IPS DF 6.9 (cell line): ENCODE measurements at regions not wholly inside any gene's neighbourhood (a gene's known extent, or its start where the extent isn't known, plus 50 kb on each side); places are given as distances from the start of the nearest gene placed in this dataset.

Experiments used
- DNase-seq: peaks from one replicate; pipeline ENCODE4 v3.0.0-alpha.2; 2013; ENCODE audit warnings: low read depth, low spot score
- H3K27ac ChIP-seq: one replicate; pipeline ENCODE4 v1.5.1; 2013; ENCODE audit warnings: low read length, control low read depth
- H3K27me3 ChIP-seq: 2 replicates; pipeline ENCODE4 v1.6.1; 2013; ENCODE audit warnings: mild to moderate bottlenecking, low read length; ENCODE audit not compliant: control insufficient read depth, insufficient read depth
- H3K36me3 ChIP-seq: 2 replicates; pipeline ENCODE4 v1.6.1; 2013; ENCODE audit warnings: low read length; ENCODE audit not compliant: control insufficient read depth, insufficient read depth
- H3K4me1 ChIP-seq: 2 replicates; pipeline ENCODE4 v1.6.1; 2013; ENCODE audit warnings: low read length; ENCODE audit not compliant: control insufficient read depth, insufficient read depth
- H3K4me3 ChIP-seq: 2 replicates; pipeline ENCODE4 v1.5.1; 2013; ENCODE audit warnings: mild to moderate bottlenecking, low read length
- H3K9me3 ChIP-seq: 2 replicates; pipeline ENCODE4 v1.6.1; 2013; ENCODE audit warnings: low read length, inconsistent platforms; ENCODE audit not compliant: control insufficient read depth, insufficient read depth
- WGBS: extraction: QIAGEN DNeasy Blood & Tissue Kit; methylation state at CpG from one replicate; pipeline ENCODE4 v1.1.7; 2013; ENCODE audit warnings: mixed read lengths, missing lambda C conversion rate; ENCODE audit not compliant: insufficient read length, insufficient coverage; 5-methylcytosine and 5-hydroxymethylcytosine counted together

DNA sequence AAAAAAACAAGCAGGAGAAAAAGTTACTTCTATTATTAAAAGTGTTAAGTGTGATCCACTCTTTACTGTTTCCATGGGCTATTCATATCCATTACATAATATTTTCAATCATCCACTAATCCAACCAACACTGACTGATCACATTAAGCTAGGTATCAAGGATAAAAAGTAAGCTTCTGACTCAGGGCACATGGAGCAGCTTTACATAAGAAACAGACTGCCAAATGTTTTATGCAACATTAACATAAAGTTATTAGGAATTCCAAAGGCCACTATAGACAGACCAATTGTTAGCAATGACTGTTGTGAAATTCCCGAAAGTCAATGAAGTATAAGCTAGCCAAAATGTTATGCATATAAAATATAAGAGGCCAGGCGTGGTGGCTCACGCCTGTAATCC, 277.6 kb downstream of the ZEB2 start:
- no peaks in the 10 kb centered on the region for H3K27me3 ChIP-seq
- H3K36me3 ChIP-seq = no peaks in the 10 kb centered on the region
- H3K4me1 ChIP-seq = no peaks in the 10 kb centered on the region; the same call in 1 of the 2 replicates
- H3K4me3 ChIP-seq = no peak overlapping the region
- H3K27ac ChIP-seq = no peak overlapping the region
- H3K9me3 ChIP-seq = no peaks in the 10 kb centered on the region
- WGBS = no CpG with 5 or more reads among the region's 3 CpGs
- no peak for DNase-seq

DNA sequence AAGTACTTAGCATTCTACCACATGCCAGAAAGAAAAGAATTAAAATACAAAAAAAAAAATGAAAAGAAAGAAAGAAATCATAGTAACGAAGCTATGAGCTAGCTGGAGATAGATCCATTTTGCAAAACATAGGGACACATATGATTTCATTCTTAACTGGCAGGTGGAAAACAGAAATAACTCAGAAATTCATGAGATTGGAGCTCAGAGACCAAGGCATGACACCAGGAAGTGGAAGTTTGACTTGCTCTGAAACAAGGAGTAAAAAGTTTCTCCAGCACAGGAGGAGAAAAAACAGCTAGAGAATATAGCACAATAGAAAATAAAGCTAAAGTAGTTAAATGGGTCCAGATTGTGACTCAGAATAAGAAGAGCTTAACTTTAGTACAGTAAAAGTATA, 278.1 kb downstream of the ZEB2 start:
- WGBS = no CpG with 5 or more reads among the region's 1 CpG
- H3K27me3 ChIP-seq = no peaks in the 10 kb centered on the region
- H3K27ac ChIP-seq = no peak overlapping the region
- no peaks in the 10 kb centered on the region for H3K36me3 ChIP-seq
- DNase-seq = no peak
- H3K4me3 ChIP-seq = no peak overlapping the region
- H3K9me3 ChIP-seq = no peaks in the 10 kb centered on the region
- no peaks in the 10 kb centered on the region; the same call in 1 of the 2 replicates for H3K4me1 ChIP-seq

DNA sequence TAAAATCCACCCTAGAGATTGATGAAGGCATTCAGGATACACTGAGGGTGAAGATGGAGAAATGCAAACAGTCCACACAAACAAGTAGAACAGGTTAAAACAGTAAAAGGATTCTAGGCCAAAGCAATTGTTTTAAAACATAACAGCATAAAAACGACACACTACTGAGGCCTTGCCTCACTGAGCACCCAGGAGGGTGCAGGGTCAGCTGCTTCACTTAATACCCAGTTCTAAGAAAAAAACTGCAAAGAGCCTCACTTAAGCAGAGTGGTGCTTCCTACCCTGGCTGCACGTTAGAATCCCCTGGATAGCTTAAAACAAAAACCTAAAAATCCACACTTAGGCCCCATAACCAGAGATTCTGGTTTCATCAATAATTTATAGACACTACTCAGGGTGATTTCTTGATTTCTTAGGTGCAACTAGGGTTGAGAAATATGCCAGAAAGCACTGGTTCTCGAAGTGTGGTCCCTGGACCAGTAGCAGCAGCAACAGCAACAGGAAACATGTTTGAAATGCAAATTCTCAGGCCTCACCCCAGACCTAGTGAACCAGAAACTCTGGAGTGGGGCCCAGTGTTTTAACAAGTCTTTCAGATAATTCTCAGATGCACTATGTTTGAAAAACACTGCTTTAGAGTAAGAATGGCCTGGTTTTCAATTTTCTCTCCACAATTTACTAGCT, 279.1 kb downstream of the ZEB2 start:
- Histone ChIP-seq H3K36me3 (no peaks in the 10 kb centered on the region), H3K4me3 (no peak overlapping the region), H3K27me3 (no peaks in the 10 kb centered on the region), H3K4me1 (no peaks in the 10 kb centered on the region; the same call in 1 of the 2 replicates), H3K9me3 (no peaks in the 10 kb centered on the region), H3K27ac (no peak overlapping the region)
- no peak for DNase-seq
- WGBS = no CpG with 5 or more reads among the region's 3 CpGs

DNA sequence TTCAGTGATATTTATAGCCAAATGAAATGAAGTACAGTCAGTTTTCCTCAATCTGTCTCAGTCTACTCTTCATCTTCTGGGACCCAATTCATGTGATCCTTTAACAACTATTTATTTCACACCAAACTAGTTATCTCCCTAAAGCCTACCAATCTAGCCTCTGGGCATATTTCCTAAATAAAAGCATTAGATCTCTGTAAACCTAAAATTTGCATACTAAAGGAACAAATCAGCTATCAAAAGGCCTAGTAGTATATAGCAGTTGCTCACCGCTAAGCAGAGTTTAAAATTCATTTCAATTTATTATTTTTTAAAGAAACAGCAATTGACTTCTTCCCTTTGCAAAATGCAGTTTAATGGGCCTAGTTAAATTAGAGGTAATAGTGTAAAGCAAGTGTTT, 280.2 kb downstream of the ZEB2 start:
- no peak overlapping the region for H3K4me3 ChIP-seq

DNA sequence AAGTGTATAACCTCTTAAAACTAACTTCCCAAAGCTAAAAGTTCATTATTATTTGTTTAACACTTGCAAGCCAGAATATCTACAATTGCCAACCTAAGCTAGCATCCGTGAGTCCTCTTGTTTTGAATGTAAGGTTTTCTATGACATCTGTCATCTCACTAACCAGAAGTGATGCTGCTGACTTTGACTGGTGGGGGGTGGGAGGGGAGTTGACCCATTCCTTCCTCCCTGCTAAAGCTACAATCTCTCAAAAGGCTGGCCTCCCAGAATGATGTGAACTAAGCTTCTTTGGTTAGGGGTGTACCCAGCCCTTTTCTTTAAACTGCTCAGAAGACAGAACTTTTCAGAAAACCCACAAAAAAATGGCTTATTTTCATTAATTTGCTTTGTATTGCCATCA, 280.6 kb downstream of the ZEB2 start:
- WGBS = no CpG with 5 or more reads among the region's 1 CpG
- H3K4me1 ChIP-seq = no peaks in the 10 kb centered on the region; the same call in 1 of the 2 replicates

More for the DNA sequence above, 280.2 kb downstream of the ZEB2 start:
- no peak for DNase-seq
- Histone ChIP-seq H3K4me1 (no peaks in the 10 kb centered on the region; the same call in 1 of the 2 replicates), H3K36me3 (no peaks in the 10 kb centered on the region), H3K27me3 (no peaks in the 10 kb centered on the region), H3K9me3 (no peaks in the 10 kb centered on the region), H3K27ac (no peak overlapping the region)
- no CpG with 5 or more reads among the region's 1 CpG for WGBS

DNA sequence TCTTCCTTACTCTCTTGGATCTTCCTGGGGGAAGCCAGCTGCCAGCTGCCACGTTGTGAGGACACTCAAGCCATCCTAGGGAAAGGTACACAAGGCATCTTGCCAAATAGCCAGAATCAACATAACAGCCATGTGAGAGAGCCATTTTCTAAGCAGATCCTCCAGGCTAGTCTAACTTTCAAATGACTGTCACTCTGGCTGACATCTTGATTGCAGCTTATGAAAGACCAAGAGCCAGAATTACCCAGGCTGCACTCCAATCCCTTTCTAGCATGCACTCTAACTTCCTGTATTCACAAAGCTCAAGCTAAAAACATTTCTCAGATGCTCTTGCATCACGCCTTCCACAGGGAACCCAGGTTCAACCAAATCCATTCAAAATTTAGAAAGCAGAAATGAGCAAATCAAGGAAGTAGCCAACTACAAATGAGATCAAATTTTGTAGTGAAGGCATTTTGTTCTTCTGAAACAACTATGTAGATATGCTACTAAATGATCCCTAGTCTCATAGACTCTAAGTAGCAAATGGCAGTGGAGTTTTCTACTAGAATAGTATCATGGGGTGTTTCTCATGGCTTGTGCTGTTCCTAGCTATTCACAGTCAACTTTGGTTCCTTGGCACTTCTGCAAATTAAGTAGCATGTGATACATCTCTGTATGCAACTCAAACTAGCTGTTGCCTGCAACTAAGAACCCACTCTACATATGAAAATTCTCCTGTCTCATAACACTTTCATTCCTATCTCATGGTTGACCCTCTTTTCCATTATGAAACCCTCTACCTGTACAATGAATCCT, 281.9 kb downstream of the ZEB2 start:
- no peak for DNase-seq
- Histone ChIP-seq H3K4me1 (no peaks in the 10 kb centered on the region; the same call in 1 of the 2 replicates), H3K9me3 (no peaks in the 10 kb centered on the region), H3K36me3 (no peaks in the 10 kb centered on the region), H3K27me3 (no peaks in the 10 kb centered on the region), H3K4me3 (no peak overlapping the region), H3K27ac (no peak overlapping the region)
- WGBS = no CpG with 5 or more reads among the region's 2 CpGs

More for the DNA sequence above, 280.6 kb downstream of the ZEB2 start:
- H3K27ac ChIP-seq = no peak overlapping the region
- H3K9me3 ChIP-seq = no peaks in the 10 kb centered on the region
- no peaks in the 10 kb centered on the region for H3K36me3 ChIP-seq
- no peaks in the 10 kb centered on the region for H3K27me3 ChIP-seq
- no peak for DNase-seq
- no peak overlapping the region for H3K4me3 ChIP-seq

DNA sequence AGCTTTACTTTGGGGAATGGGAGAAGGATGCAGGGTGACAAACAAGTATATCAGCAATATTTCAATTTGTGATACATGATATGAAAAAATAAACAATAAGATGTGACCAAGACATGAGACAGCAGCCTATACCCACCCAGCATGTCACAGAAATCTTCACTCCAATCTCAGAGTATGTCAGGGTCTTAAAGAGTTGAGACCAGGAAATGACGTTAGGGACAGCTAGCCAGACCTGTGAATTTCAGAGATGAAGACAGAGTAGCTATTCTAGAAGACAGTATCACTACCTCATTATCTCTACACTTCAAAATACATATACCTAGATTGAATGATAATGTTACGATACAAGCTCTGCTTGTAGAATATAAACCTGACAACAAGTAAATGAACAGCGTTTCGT, 282.8 kb downstream of the ZEB2 start:
- no peaks in the 10 kb centered on the region for H3K9me3 ChIP-seq
- no peak overlapping the region for H3K4me3 ChIP-seq
- H3K4me1 ChIP-seq = no peaks in the 10 kb centered on the region; the same call in 1 of the 2 replicates
- H3K27ac ChIP-seq = no peak overlapping the region
- no peaks in the 10 kb centered on the region for H3K36me3 ChIP-seq
- no peaks in the 10 kb centered on the region for H3K27me3 ChIP-seq
- no CpG with 5 or more reads among the region's 4 CpGs for WGBS
- DNase-seq = no peak

DNA sequence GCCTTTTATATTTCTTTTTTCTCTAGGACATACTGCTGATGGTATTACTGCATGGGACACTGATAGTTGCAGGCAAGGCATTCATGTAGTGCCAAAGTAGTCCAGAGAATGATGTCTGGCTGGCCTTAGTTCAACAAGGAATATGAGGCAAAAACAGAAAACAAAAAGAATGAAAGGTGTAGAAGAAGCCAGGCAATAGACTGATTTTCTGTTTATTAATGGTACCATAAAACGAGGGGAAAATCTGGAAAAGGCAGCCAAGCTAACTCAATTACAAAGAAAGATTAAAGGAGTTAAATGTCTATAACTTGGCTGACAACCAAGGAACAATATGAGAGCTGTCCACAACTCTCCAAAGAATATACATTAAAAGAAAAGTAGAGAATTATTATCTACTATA, 284.9 kb downstream of the ZEB2 start:
- DNase-seq = no peak
- Histone ChIP-seq H3K4me3 (no peak overlapping the region), H3K27ac (no peak overlapping the region), H3K27me3 (no peaks in the 10 kb centered on the region), H3K36me3 (no peaks in the 10 kb centered on the region), H3K9me3 (no peaks in the 10 kb centered on the region), H3K4me1 (no peaks in the 10 kb centered on the region; the same call in 1 of the 2 replicates)
- whole genome bisulfite sequencing = no CpG with 5 or more reads among the region's 1 CpG

DNA sequence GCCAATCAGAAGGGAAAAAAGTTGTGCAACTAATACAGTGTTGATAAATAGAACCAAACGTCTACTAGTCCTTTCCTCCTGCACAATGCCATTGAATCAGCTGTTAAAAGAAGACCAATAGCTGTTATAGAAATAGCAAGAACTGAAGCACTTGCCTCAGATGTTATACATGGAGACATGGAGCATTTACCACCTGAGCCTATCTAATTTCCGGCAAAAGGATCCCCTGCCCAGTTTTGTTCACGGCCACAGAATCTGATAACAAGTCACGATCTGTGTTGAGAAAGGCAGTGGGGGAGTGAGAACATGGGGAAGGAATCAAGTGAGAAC, 285.4 kb downstream of the ZEB2 start:
- Histone ChIP-seq H3K4me3 (no peak overlapping the region), H3K27ac (no peak overlapping the region), H3K36me3 (no peaks in the 10 kb centered on the region), H3K9me3 (no peaks in the 10 kb centered on the region), H3K27me3 (no peaks in the 10 kb centered on the region), H3K4me1 (no peaks in the 10 kb centered on the region; the same call in 1 of the 2 replicates)
- no peak for DNase-seq
- WGBS = no CpG with 5 or more reads among the region's 4 CpGs

DNA sequence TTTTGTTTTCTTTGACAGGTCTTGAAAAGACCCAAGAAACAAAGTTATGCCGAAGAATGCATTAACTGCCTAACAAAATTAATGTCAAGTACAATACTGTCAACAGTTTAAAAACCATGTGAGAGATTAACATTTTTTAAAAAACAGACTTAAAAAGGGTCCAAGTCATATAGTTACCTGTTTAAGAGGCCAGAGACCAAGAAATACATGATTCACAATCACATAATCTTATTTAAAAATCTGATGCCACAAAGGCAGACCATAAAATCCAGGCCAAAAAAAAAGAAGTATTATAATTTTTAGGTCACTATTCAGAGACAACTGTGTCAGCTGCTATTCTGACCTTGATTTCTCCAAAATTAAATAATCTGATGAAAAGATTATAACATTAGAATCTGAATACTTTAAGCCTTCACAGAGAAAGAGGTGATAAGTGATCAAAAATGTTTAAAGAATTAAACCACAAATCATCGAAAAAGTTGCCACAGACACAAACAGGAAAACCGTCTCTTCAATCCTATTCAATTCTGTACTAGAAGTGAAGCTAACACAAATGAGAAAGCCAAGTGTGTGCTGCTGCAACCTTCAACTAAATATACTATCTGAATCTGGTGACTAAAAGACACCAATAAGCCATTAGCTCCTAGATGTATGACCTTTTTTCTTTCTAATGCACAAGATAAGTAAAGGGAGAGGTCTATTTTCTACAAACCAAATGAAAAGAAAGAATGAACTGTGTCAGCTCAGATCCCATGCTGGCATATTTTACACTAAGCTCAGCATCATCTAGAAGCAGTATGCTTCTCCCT, 286.0 kb downstream of the ZEB2 start:
- Histone ChIP-seq H3K4me1 (no peaks in the 10 kb centered on the region; the same call in 1 of the 2 replicates), H3K36me3 (no peaks in the 10 kb centered on the region), H3K27me3 (no peaks in the 10 kb centered on the region), H3K4me3 (no peak overlapping the region), H3K9me3 (no peaks in the 10 kb centered on the region), H3K27ac (no peak overlapping the region)
- WGBS = no CpG with 5 or more reads among the region's 3 CpGs
- no peak for DNase-seq
